HG02588 (cell line): ENCODE measurements at regions not wholly inside any gene's neighbourhood (a gene's known extent, or its start where the extent isn't known, plus 50 kb on each side); places are given as distances from the start of the nearest gene placed in this dataset.

Source experiments
- ATAC-seq: cut with Tn5 transposase; IDR thresholded peaks from one replicate; pipeline ENCODE4 v1.9.1; 2021; ENCODE audit warnings: mild to moderate bottlenecking, moderate library complexity; ENCODE audit not compliant: unreplicated experiment

- ATAC-seq, result no peak
These were observed 262.5 kb downstream of the PSAT1 start for GRCh38 chr9:78559449-78559885.

- no peak for ATAC-seq
These were observed 265.1 kb downstream of the PSAT1 start for GRCh38 chr9:78562021-78562420.

GRCh38 chr9:78563269-78563668, 266.3 kb downstream of the PSAT1 start:
- ATAC-seq, result no peak

GRCh38 chr9:78565481-78565880, 268.6 kb downstream of the PSAT1 start:
- no peak for ATAC-seq

GRCh38 chr9:78566521-78566920, 269.6 kb downstream of the PSAT1 start:
- ATAC-seq, result no peak

GRCh38 chr9:78566948-78567675, 270.2 kb downstream of the PSAT1 start:
- ATAC-seq, result no peak

GRCh38 chr9:78567693-78568092, 270.8 kb downstream of the PSAT1 start:
- no peak for ATAC-seq

- no peak for ATAC-seq
These were observed 271.8 kb downstream of the PSAT1 start for GRCh38 chr9:78568774-78569173.

- no peak for ATAC-seq
These were observed 275.3 kb downstream of the PSAT1 start for GRCh38 chr9:78572266-78572665.

- ATAC-seq, result no peak
These were observed 276.3 kb downstream of the PSAT1 start for GRCh38 chr9:78573205-78573604.

- no peak for ATAC-seq
These were observed 276.7 kb downstream of the PSAT1 start for GRCh38 chr9:78573669-78574068.

GRCh38 chr9:78574354-78575045, 277.6 kb downstream of the PSAT1 start:
- no peak for ATAC-seq

- ATAC-seq, result no peak
These were observed 278.2 kb downstream of the PSAT1 start for GRCh38 chr9:78575081-78575480.

GRCh38 chr9:78575771-78576170, 278.8 kb downstream of the PSAT1 start:
- no peak for ATAC-seq

- ATAC-seq, result no peak
These were observed 280.4 kb downstream of the PSAT1 start for GRCh38 chr9:78577156-78577906.

GRCh38 chr9:78578072-78578471, 281.1 kb downstream of the PSAT1 start:
- no peak for ATAC-seq

- no peak for ATAC-seq
These were observed 285.9 kb downstream of the PSAT1 start for GRCh38 chr9:78582821-78583220.

GRCh38 chr9:78584589-78584988, 287.7 kb downstream of the PSAT1 start:
- ATAC-seq, result no peak

- ATAC-seq, result no peak
These were observed 289.0 kb downstream of the PSAT1 start for GRCh38 chr9:78585909-78586308.

- no peak for ATAC-seq
These were observed 293.1 kb downstream of the PSAT1 start for GRCh38 chr9:78590068-78590467.

GRCh38 chr9:78592811-78593210, 295.9 kb downstream of the PSAT1 start:
- no peak for ATAC-seq
